ENCODE measurements at regions not wholly inside any gene's neighbourhood (a gene's known extent, or its start where the extent isn't known, plus 50 kb on each side); places are given as distances from the start of the nearest gene placed in this dataset.

GRCh38 chr5:101153526-101153925 lies 250.4 kb upstream of the ST8SIA4 start:
- TF ChIP-seq, protein P1, sequence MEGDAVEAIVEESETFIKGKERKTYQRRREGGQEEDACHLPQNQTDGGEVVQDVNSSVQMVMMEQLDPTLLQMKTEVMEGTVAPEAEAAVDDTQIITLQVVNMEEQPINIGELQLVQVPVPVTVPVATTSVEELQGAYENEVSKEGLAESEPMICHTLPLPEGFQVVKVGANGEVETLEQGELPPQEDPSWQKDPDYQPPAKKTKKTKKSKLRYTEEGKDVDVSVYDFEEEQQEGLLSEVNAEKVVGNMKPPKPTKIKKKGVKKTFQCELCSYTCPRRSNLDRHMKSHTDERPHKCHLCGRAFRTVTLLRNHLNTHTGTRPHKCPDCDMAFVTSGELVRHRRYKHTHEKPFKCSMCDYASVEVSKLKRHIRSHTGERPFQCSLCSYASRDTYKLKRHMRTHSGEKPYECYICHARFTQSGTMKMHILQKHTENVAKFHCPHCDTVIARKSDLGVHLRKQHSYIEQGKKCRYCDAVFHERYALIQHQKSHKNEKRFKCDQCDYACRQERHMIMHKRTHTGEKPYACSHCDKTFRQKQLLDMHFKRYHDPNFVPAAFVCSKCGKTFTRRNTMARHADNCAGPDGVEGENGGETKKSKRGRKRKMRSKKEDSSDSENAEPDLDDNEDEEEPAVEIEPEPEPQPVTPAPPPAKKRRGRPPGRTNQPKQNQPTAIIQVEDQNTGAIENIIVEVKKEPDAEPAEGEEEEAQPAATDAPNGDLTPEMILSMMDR (IDR thresholded peaks at IDR 0.05; ENCODE audit: low read depth, low read length, missing control alignments): no peak
- no peak overlapping the region for H3K4me3 ChIP-seq (ENCODE audit: low read depth, low read length)
- no peak for DNase-seq (ENCODE audit: low read depth)

GRCh38 chr5:101143526-101143925 lies 240.4 kb upstream of the ST8SIA4 start:
- no peak overlapping the region for H3K4me3 ChIP-seq (ENCODE audit: low read depth, low read length)
- no peak for DNase-seq (ENCODE audit: low read depth)
- TF ChIP-seq, protein P1 (IDR thresholded peaks at IDR 0.05; ENCODE audit: low read depth, low read length, missing control alignments): no peak

DNA sequence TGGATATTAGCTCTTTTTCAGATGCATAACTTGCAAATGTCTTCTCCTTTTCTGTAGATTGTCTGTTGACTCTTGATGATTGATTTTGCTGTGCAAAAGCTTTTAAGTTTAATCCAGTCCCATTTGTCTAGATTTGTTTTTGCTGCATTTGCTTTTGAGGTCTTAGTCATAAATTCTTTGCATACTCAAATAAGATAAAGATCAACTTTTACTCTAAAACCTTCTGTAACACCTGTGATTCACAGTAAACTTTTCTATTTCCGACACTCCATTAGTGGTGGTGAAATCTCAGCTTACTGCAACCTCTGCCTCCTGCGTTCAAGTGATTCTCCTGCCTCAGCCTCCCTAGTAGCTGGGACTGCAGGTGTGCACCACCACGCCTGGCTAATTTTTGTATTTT lies 239.0 kb upstream of the ST8SIA4 start:
- TF ChIP-seq, protein P1 (IDR thresholded peaks at IDR 0.05; ENCODE audit: low read depth, low read length, missing control alignments): no peak
- H3K4me3 ChIP-seq (ENCODE audit: low read depth, low read length): no peak overlapping the region
- no peak for DNase-seq (ENCODE audit: low read depth)

DNA sequence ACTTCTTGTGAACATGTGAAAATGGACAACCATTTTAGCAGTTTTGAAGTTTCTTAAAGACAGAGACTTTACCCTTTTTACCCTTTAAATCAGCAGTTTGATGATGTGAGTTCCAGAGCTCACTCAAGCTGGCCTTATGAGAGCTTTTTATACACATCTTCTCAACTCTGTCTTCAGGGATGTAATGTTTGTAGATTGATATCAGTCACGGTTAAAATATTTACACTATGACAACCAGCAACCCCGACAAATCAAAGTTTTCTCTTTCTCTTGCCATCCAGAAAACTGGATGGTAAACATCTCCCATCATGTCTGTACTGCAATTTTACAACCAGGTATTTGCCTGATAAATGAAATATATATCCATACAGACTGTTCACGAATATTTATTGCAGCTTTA lies 233.4 kb upstream of the ST8SIA4 start:
- H3K4me3 ChIP-seq (ENCODE audit: low read depth, low read length): no peak overlapping the region
- TF ChIP-seq, protein P1 (IDR thresholded peaks at IDR 0.05; ENCODE audit: low read depth, low read length, missing control alignments): no peak
- no peak for DNase-seq (ENCODE audit: low read depth)

GRCh38 chr5:101123363-101123762 lies 220.3 kb upstream of the ST8SIA4 start:
- TF ChIP-seq, protein P1 (IDR thresholded peaks at IDR 0.05; ENCODE audit: low read depth, low read length, missing control alignments): no peak
- no peak for DNase-seq (ENCODE audit: low read depth)
- no peak overlapping the region for H3K4me3 ChIP-seq (ENCODE audit: low read depth, low read length)

DNA sequence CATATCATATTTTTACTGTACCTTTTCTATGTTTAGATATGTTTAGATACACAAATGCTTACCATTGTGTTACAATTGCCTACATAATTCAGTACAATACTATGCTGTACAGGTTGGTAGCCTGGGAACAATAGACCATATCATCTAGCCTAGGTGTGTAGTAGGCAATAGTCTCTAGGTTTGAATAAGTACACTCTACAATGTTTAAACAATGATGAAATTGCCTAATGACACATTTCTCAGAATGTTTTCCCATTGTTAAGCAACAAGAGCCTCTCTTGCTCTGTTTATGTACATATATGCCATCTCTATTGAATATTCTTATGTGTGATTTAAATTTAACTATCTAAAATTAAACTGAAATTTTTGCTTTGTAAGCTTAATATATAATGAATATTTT lies 209.6 kb upstream of the ST8SIA4 start:
- TF ChIP-seq, protein P1 (IDR thresholded peaks at IDR 0.05; ENCODE audit: low read depth, low read length, missing control alignments): no peak
- no peak overlapping the region for H3K4me3 ChIP-seq (ENCODE audit: low read depth, low read length)
- no peak for DNase-seq (ENCODE audit: low read depth)

DNA sequence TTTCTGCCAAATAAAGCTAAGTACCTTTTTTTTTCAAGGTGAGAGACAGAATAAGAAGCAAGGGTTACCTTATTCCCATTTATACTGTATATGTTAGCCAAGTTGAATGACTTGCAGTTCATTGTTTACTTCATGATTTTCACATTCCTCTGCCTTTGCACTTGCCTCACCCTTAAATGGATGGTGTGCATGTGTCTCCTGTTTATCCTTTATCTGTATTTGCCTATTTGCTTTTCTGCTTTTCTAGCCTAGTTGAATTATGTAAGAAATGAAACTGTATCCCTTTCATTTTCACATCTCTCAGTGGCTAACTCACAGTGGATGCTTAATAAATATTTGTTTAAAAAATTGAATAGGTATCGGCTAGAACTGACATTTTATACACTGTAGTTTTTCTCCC lies 200.8 kb upstream of the ST8SIA4 start:
- no peak overlapping the region for H3K4me3 ChIP-seq (ENCODE audit: low read depth, low read length)
- no peak for DNase-seq (ENCODE audit: low read depth)

More for the DNA sequence above, 200.8 kb upstream of the ST8SIA4 start:
- TF ChIP-seq, protein P1 (IDR thresholded peaks at IDR 0.05; ENCODE audit: low read depth, low read length, missing control alignments): no peak
